GM18511 (cell line): ENCODE measurements at regions not wholly inside any gene's neighbourhood (a gene's known extent, or its start where the extent isn't known, plus 50 kb on each side); places are given as distances from the start of the nearest gene placed in this dataset.
A peak's percentile ranks its signal among the peaks of the same experiment; 100 is the strongest.

Experiments used
- ATAC-seq: cut with Tn5 transposase; IDR thresholded peaks from one replicate; pipeline ENCODE4 v1.9.1; 2021; ENCODE audit warnings: mild to moderate bottlenecking, moderate library complexity; ENCODE audit not compliant: unreplicated experiment

- ATAC-seq = no peak
These were observed 199.4 kb upstream of the ARID1B start for GRCh38 chr6:156577749-156578148.

DNA sequence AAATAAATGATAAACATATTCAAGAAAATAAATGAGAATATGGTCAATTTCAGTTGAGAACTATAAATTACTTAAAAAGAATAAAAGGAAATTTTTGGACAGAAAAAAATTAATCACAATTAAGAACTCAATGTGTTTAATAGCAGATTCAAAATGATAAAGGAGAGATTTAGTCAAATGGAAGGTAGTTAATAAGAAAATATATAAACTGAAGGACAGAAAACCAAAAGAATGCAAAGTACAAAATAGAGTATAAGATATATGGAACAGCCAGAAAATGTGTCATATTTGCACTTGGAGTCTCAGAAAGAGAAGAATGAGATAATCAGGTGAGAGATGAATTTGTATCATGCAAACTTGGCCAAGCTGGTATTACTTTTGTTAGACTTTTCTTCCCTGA is 201.8 kb upstream of the ARID1B start:
- ATAC-seq = no peak

GRCh38 chr6:156564807-156565149 is 212.4 kb upstream of the ARID1B start:
- no peak for ATAC-seq

GRCh38 chr6:156564127-156564806 is 212.9 kb upstream of the ARID1B start:
- peak; percentile 99 for ATAC-seq

- ATAC-seq = no peak
These were observed 213.5 kb upstream of the ARID1B start for GRCh38 chr6:156563714-156564113.

DNA sequence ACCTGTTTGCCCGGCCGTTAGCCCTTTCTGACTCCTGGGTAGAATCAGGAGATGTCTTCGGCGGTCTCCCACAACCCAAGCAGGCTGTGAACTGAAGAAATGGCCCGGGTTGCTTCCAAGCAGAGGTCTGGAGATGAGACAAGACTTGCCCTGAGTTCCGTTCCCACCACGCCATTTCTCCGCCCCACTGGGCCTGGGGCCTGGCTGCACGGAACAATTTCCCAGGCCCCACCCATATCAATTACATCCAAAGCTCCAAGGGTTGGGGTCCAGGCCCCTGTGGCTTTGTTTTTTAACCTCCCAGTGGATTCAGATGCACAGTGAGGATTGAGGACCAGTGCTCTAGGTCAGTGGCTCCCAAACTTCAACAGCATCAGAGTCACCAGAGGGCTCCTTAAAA is 214.5 kb upstream of the ARID1B start:
- no peak for ATAC-seq

DNA sequence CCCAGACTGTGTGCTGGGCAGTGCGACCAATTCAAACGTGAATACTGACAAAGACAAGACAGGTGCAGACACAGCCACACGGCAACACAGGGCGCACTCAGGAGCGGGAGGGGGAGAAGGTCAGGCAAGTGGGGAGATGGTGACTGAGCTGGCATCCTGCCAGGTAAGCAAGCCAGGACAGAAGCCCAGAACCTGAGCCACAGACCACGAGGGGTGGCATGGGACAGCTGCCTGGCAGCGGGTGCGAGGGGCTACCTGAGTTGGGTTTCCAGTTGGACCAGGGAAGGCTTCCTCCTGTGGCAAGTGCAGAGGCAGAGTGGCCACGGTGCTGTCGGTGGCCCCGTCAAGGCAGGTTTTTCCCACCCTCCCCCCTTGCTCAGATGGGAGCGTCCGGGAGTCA is 215.2 kb upstream of the ARID1B start:
- ATAC-seq = no peak

GRCh38 chr6:156560476-156560875 is 216.7 kb upstream of the ARID1B start:
- no peak for ATAC-seq

- ATAC-seq = no peak
These were observed 218.0 kb upstream of the ARID1B start for GRCh38 chr6:156559162-156559690.

- ATAC-seq = no peak
These were observed 219.3 kb upstream of the ARID1B start for GRCh38 chr6:156557911-156558259.

GRCh38 chr6:156557251-156557910 is 219.8 kb upstream of the ARID1B start:
- ATAC-seq = no peak

- no peak for ATAC-seq
These were observed 220.4 kb upstream of the ARID1B start for GRCh38 chr6:156556811-156557210.

DNA sequence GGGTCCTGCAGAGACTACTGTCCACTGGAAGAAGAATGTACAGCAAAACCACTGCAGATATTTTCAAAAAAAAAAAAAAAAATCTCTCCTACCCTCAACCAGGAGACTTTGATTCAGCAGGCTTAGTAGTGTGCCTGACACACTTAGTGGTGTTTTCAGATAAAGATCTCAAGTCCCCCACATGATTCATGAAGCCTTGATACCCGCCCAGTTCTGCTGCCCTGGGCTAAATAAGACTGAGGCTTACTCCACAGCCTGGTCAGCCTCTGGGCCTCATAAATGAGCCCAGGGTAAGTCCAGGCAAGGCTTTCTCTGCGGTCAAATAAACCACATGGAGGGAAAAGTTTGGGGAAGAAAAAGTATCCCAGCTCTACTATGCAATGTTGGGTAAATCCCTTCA is 222.1 kb upstream of the ARID1B start:
- ATAC-seq = no peak

GRCh38 chr6:156554160-156554559 is 223.0 kb upstream of the ARID1B start:
- no peak for ATAC-seq

DNA sequence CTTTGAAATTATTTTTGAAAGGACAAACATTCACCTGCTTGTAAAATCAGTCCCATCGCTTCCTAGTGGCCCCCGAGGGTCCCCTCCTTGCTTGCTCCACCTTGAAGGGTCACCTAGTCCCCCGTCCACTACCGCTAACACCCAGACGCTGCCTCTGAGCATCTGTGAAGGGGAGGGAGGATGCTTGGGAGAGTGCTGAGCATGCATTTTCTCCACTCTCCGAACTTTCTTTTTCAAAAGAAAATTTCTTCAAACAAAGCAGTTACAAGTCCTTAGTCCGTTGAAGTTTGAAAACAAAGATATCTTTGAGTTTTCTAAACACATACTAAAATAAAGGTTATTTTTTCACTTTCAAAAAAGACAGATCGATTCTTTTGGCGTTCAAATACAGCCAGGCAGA is 224.3 kb upstream of the ARID1B start:
- no peak for ATAC-seq

GRCh38 chr6:156550949-156551348 is 226.2 kb upstream of the ARID1B start:
- ATAC-seq = no peak

DNA sequence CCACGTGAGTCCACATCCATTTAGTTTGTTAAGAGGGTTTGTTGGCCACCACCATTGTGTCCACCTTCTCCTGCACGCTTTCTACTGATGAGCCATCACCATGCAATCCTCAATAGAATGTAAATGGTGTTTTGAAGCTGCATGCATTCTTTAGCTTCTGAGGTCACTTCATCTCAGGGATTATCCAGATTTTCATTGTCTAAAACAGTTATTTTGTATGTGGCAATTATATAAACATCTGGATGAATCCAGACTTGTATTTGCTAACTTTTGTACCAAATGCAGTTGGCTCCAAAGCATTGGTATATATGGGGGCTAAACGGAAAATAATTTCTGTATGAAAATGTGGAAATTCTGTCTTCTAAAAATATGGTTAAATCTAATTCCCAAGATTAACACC is 231.2 kb upstream of the ARID1B start:
- ATAC-seq = no peak

- ATAC-seq = no peak
These were observed 232.2 kb upstream of the ARID1B start for GRCh38 chr6:156545021-156545420.

GRCh38 chr6:156544046-156544445 is 233.1 kb upstream of the ARID1B start:
- no peak for ATAC-seq

GRCh38 chr6:156543431-156543830 is 233.7 kb upstream of the ARID1B start:
- no peak for ATAC-seq

DNA sequence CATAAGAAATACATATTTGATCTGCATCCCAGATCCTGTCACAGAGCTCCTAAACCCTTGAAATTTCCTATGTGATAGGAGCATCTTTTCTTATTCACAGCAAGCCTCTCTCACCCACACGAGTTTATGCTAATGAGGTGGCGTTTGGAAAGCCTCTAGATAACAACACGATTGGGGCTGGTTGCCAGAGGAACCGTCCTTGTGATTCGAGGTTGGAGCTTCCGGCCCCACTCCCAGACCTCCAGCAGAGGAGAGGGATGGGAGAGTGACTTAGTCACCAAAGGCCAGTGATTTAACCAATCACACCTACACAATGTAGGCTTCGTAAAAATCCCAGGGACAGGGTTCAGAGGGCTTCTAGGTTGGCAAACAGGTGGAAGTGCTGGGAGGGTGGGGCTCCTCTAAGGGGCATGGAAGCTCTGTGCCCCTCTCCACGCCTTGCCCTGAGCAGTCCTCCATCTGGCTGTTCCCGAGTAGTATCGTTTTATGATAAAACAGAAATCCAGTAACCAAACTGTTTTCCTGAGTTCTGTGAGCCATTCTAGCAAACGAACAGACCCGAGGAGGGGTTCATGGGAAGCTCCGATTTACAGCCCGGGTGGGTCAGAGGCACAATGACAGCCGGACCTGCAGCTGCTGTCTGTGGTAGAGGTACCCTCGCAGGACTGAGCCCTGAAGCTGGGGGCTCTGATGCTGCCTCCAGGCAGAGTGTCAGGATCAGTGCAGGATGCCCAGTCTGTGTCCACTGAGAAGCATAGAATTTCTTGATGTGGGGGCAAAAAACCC is 238.1 kb upstream of the ARID1B start:
- ATAC-seq = no peak

DNA sequence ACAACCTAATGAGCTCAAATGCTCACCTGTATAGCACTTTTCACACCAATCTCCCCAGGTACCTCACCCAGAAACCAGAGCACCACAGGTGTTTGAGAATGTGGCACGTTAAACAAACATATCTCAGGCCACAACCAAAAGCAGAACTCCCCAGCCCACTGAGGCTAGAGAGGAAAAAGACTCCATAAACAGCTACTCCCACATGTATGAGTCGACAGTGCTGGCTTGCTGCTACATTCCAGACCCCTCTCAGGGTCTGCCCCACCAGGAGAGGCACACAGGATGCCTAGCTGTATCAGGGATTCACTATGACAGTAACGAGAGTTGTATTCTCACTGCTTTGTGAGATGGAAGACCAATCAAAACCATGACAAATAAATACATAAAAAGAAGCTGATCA is 242.6 kb upstream of the ARID1B start:
- ATAC-seq = no peak
